GM23248 (cell line): ENCODE measurements at regions not wholly inside any gene's neighbourhood (a gene's known extent, or its start where the extent isn't known, plus 50 kb on each side); places are given as distances from the start of the nearest gene placed in this dataset.

Experiments
- EZH2 ChIP-seq: fragments of 200-600 bp; sonication (generic); IDR thresholded peaks from 2 replicates; pipeline ENCODE4 v1.6.1; 2018; ENCODE audit warnings: antibody characterized with exemption, mild to moderate bottlenecking; ENCODE audit not compliant: insufficient read depth, poor library complexity, severe bottlenecking
- EZH2phosphoT487 ChIP-seq: fragments of 200-600 bp; sonication (generic); IDR thresholded peaks from 2 replicates; pipeline ENCODE4 v1.6.1; 2018; ENCODE audit warnings: antibody characterized with exemption, moderate library complexity, mild to moderate bottlenecking, low read depth; ENCODE audit not compliant: insufficient read depth

GRCh38 chr15:36334059-36334458 is 245.4 kb upstream of the CDIN1 start:
- no peak for TF ChIP-seq EZH2phosphoT487
- TF ChIP-seq EZH2, result no peak
